IPS-11a (cell line): ENCODE measurements at regions not wholly inside any gene's neighbourhood (a gene's known extent, or its start where the extent isn't known, plus 50 kb on each side); places are given as distances from the start of the nearest gene placed in this dataset.

Experiments
- H3K4me3 ChIP-seq: one replicate; pipeline ENCODE4 v1.5.1; 2013; ENCODE audit warnings: low read depth, low read length, control low read depth

- no peak overlapping the region for H3K4me3 ChIP-seq
Measured at GRCh38 chr12:108066583-108067577, 62.2 kb upstream of the WSCD2 start.

GRCh38 chr12:108069651-108070165 is 59.4 kb upstream of the WSCD2 start:
- no peak overlapping the region for H3K4me3 ChIP-seq

GRCh38 chr12:108075561-108075960 is 53.5 kb upstream of the WSCD2 start:
- no peak overlapping the region for H3K4me3 ChIP-seq

- H3K4me3 ChIP-seq = no peak overlapping the region
Measured at GRCh38 chr12:108076556-108076955, 52.5 kb upstream of the WSCD2 start.

GRCh38 chr12:108078428-108078827 is 50.7 kb upstream of the WSCD2 start:
- no peak overlapping the region for H3K4me3 ChIP-seq
